Fibroblast of lung (primary cell): ENCODE measurements at regions not wholly inside any gene's neighbourhood (a gene's known extent, or its start where the extent isn't known, plus 50 kb on each side); places are given as distances from the start of the nearest gene placed in this dataset.

Source experiments
- DNase-seq, 2 donors: peaks; one replicate each; pipeline versions ENCODE4 v3.0.0 to v3.0.0-alpha.2; 2010; ENCODE audit warnings: low read depth in 2 of 2
- H2AFZ ChIP-seq: 2 replicates; pipeline ENCODE4 v1.5.1; 2012; ENCODE audit warnings: low read length, control low read depth, inconsistent platforms
- H3K27ac ChIP-seq: 2 replicates; pipeline ENCODE4 v1.5.1; 2011; ENCODE audit warnings: low read length, control low read depth; ENCODE audit not compliant: insufficient read depth
- H3K27me3 ChIP-seq: 2 replicates; pipeline ENCODE4 v1.5.1; 2011; ENCODE audit warnings: mild to moderate bottlenecking, low read length; ENCODE audit not compliant: control insufficient read depth, insufficient read depth
- H3K36me3 ChIP-seq: 2 replicates; pipeline ENCODE4 v1.5.1; 2011; ENCODE audit warnings: low read length; ENCODE audit not compliant: control insufficient read depth, insufficient read depth
- H3K4me1 ChIP-seq: 2 replicates; pipeline ENCODE4 v1.5.1; 2011; ENCODE audit warnings: low read length; ENCODE audit not compliant: control insufficient read depth, insufficient read depth; ENCODE audit errors: extremely low read depth
- H3K4me2 ChIP-seq: 2 replicates; pipeline ENCODE4 v1.5.1; 2011; ENCODE audit warnings: low read length, control low read depth; ENCODE audit not compliant: insufficient read depth; ENCODE audit errors: extremely low read depth
- H3K4me3 ChIP-seq, 4 experiments: fragments of 200-600 bp in 1 of 4; sonication (generic) in 1 of 4; replicated peaks in 1 of 4; 2 replicates each; pipeline ENCODE4 v1.5.1; 2011 to 2016; ENCODE audit warnings: low read length in 4 of 4, low read depth in 3 of 4, mild to moderate bottlenecking in 3 of 4, control low read depth in 2 of 4, inconsistent platforms in 1 of 4, mixed read lengths in 1 of 4; ENCODE audit not compliant: insufficient read depth in 1 of 4; ENCODE audit errors: control extremely low read depth in 1 of 4
- H3K79me2 ChIP-seq: 2 replicates; pipeline ENCODE4 v1.5.1; 2012; ENCODE audit warnings: mild to moderate bottlenecking, low read length, inconsistent platforms; ENCODE audit not compliant: control insufficient read depth, insufficient read depth
- H3K9ac ChIP-seq: 2 replicates; pipeline ENCODE4 v1.5.1; 2011; ENCODE audit warnings: mild to moderate bottlenecking, low read length, control low read depth; ENCODE audit not compliant: insufficient read depth
- H3K9me3 ChIP-seq: 2 replicates; pipeline ENCODE4 v1.5.1; 2012; ENCODE audit warnings: low read depth, low read length; ENCODE audit not compliant: control insufficient read depth, insufficient read depth
- H4K20me1 ChIP-seq: 2 replicates; pipeline ENCODE4 v1.5.1; 2011; ENCODE audit warnings: low read length; ENCODE audit not compliant: control insufficient read depth, insufficient read depth; ENCODE audit errors: extremely low read depth
- CTCF ChIP-seq, 2 donors: IDR thresholded peaks in 1 of 2; conservative IDR thresholded peaks in 1 of 2; 1 replicate in 1 of 2; 2 replicates in 1 of 2; pipeline ENCODE4 v1.5.1; 2011 to 2012; ENCODE audit warnings: low read length in 2 of 2, control low read depth in 1 of 2, inconsistent platforms in 1 of 2, low read depth in 1 of 2, mild to moderate bottlenecking in 1 of 2
- EZH2 ChIP-seq: IDR thresholded peaks from 2 replicates; pipeline ENCODE4 v1.5.1; 2012; ENCODE audit warnings: low read length, control low read depth, mild to moderate bottlenecking; ENCODE audit errors: missing control alignments

GRCh38 chr7:47145186-47145725 is 436.7 kb downstream of the TNS3 start:
- H3K9ac ChIP-seq, result no peak overlapping the region
- no peaks in the 10 kb centered on the region for H3K79me2 ChIP-seq
- TF ChIP-seq CTCF (conservative IDR thresholded peaks at IDR 0.05 in 1 of 2, IDR thresholded peaks at IDR 0.05 in 1 of 2; ENCODE audit: low read depth in 1 of 2, low read length in 2 of 2) (no peak), EZH2 (no peak)
- H3K4me1 ChIP-seq, result peaks cover 15% of the 10 kb centered on the region
- no peaks in the 10 kb centered on the region for H4K20me1 ChIP-seq
- no peaks in the 10 kb centered on the region for H3K36me3 ChIP-seq
- H3K4me2 ChIP-seq, result no peak overlapping the region
- no peak overlapping the region for H3K27ac ChIP-seq
- H3K4me3 ChIP-seq, result no peak overlapping the region
- no peak overlapping the region for H2AFZ ChIP-seq
- no peaks in the 10 kb centered on the region for H3K9me3 ChIP-seq
- peak in 1 of 2 donors; percentile 9 for DNase-seq
- H3K27me3 ChIP-seq, result no peaks in the 10 kb centered on the region

- no peak overlapping the region for H3K4me3 ChIP-seq
- H3K4me2 ChIP-seq, result peak overlapping the region; percentile 37
These were observed 438.6 kb downstream of the TNS3 start for GRCh38 chr7:47143339-47143738.

GRCh38 chr7:47142867-47143175 is 439.1 kb downstream of the TNS3 start:
- no peaks in the 10 kb centered on the region for H4K20me1 ChIP-seq
- H3K9ac ChIP-seq, result no peak overlapping the region
- H3K79me2 ChIP-seq, result no peaks in the 10 kb centered on the region
- no peak overlapping the region for H3K4me2 ChIP-seq
- TF ChIP-seq EZH2 (no peak), CTCF (conservative IDR thresholded peaks at IDR 0.05 in 1 of 2, IDR thresholded peaks at IDR 0.05 in 1 of 2; ENCODE audit: low read depth in 1 of 2, low read length in 2 of 2) (no peak)
- no peaks in the 10 kb centered on the region for H3K27me3 ChIP-seq
- no peak overlapping the region for H3K27ac ChIP-seq
- H3K4me1 ChIP-seq, result peaks cover 10% of the 10 kb centered on the region
- H2AFZ ChIP-seq, result no peak overlapping the region
- no peak for DNase-seq
- no peaks in the 10 kb centered on the region for H3K9me3 ChIP-seq
- H3K4me3 ChIP-seq, result no peak overlapping the region
- H3K36me3 ChIP-seq, result no peaks in the 10 kb centered on the region

More at GRCh38 chr7:47143339-47143738, 438.6 kb downstream of the TNS3 start:
- Histone ChIP-seq H3K9me3 (no peaks in the 10 kb centered on the region), H3K9ac (no peak overlapping the region), H3K36me3 (no peaks in the 10 kb centered on the region), H4K20me1 (no peaks in the 10 kb centered on the region), H3K27me3 (no peaks in the 10 kb centered on the region), H2AFZ (no peak overlapping the region), H3K4me1 (peaks cover 10% of the 10 kb centered on the region), H3K79me2 (no peaks in the 10 kb centered on the region), H3K27ac (no peak overlapping the region)
- TF ChIP-seq EZH2 (no peak), CTCF (conservative IDR thresholded peaks at IDR 0.05 in 1 of 2, IDR thresholded peaks at IDR 0.05 in 1 of 2; ENCODE audit: low read depth in 1 of 2, low read length in 2 of 2) (no peak)
- peak; percentile 64 to 83 for DNase-seq
